SK-N-SH treated with all-trans-retinoic acid at 6 μM for 48 hours (cell line): ENCODE measurements at regions not wholly inside any gene's neighbourhood (a gene's known extent, or its start where the extent isn't known, plus 50 kb on each side); places are given as distances from the start of the nearest gene placed in this dataset.

Experiments
- BACH2 ChIP-seq: fragments of 250-450 bp; sonication (Bioruptor Pico); IDR thresholded peaks from 2 replicates; pipeline ENCODE4 v1.9.0; 2021; ENCODE audit warnings: mild to moderate bottlenecking, borderline replicate concordance
- PPARA ChIP-seq: fragments of 250-450 bp; sonication (Bioruptor Pico); IDR thresholded peaks from 2 replicates; pipeline ENCODE4 v1.5.0; 2020; ENCODE audit warnings: mild to moderate bottlenecking, borderline replicate concordance
- RARB ChIP-seq: fragments of 250-450 bp; sonication (Bioruptor Pico); IDR thresholded peaks from 2 replicates; pipeline ENCODE4 v1.8.0; 2021; ENCODE audit warnings: mild to moderate bottlenecking, moderate library complexity
- TCF4 ChIP-seq: fragments of 250-450 bp; sonication (Bioruptor Pico); IDR thresholded peaks from 2 replicates; pipeline ENCODE4 v1.8.0; 2021; ENCODE audit warnings: mild to moderate bottlenecking, moderate library complexity, borderline replicate concordance
- TOX ChIP-seq: fragments of 250-450 bp; sonication (Bioruptor Pico); IDR thresholded peaks from 2 replicates; pipeline ENCODE4 v1.8.0; 2021; ENCODE audit warnings: mild to moderate bottlenecking, moderate library complexity, borderline replicate concordance
- TF ChIP-seq, protein P1 (sequence below): fragments of 250-450 bp; sonication (Bioruptor Pico); IDR thresholded peaks from 2 replicates; pipeline ENCODE4 v1.8.0; 2021; ENCODE audit warnings: low read depth, mild to moderate bottlenecking, moderate library complexity, borderline replicate concordance
- TF ChIP-seq, protein P2 (sequence below): fragments of 250-450 bp; sonication (Bioruptor Pico); IDR thresholded peaks from 2 replicates; pipeline ENCODE4 v1.5.0; 2020; ENCODE audit warnings: mild to moderate bottlenecking, moderate library complexity
- TF ChIP-seq, protein P3 (sequence below): fragments of 250-450 bp; sonication (Bioruptor Pico); IDR thresholded peaks from 2 replicates; pipeline ENCODE4 v1.5.1; 2021; ENCODE audit warnings: mild to moderate bottlenecking, moderate library complexity
- TF ChIP-seq, protein P4 (sequence below): fragments of 250-450 bp; sonication (Bioruptor Pico); IDR thresholded peaks from 2 replicates; pipeline ENCODE4 v1.8.0; 2020; ENCODE audit warnings: mild to moderate bottlenecking, moderate library complexity, borderline replicate concordance

DNA sequence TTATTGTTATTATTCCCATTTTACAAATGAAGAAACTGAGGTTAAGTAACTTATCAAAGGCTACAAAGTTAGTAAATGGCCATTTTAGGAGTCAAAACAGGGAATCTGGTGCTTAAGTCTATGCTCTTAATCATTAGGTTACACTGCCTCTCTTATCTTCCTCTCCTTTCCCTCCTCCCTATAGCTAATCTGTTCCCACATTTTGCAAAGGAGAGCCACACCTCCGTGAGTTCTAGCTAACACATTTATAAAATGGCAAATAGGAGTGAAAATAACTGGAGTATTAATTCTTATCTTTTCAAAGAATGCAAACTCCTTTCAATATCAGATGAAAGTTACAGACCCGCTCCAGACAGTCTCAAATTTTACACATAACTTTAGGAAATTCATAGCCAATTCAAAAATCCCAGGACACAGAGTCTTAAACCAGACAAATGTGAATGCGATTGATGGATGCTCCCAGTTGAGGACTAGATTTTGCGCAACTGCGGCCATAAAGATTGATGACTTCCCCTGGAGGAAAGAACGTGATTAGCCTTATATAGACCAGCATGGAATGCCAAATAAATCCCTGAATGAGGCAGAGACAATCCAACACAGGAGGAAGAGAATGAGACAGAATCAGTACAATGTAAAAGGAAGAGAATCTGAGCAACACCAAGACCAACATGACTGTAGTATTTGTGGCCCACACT is 225.0 kb upstream of the ARID2 start:
- no peak for TF ChIP-seq PPARA (CRISPR knock-in tag)
- TF ChIP-seq, protein P1, sequence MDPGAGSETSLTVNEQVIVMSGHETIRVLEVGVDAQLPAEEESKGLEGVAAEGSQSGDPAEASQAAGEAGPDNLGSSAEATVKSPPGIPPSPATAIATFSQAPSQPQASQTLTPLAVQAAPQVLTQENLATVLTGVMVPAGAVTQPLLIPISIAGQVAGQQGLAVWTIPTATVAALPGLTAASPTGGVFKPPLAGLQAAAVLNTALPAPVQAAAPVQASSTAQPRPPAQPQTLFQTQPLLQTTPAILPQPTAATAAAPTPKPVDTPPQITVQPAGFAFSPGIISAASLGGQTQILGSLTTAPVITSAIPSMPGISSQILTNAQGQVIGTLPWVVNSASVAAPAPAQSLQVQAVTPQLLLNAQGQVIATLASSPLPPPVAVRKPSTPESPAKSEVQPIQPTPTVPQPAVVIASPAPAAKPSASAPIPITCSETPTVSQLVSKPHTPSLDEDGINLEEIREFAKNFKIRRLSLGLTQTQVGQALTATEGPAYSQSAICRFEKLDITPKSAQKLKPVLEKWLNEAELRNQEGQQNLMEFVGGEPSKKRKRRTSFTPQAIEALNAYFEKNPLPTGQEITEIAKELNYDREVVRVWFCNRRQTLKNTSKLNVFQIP (CRISPR knock-in tag): no peak
- no peak for TF ChIP-seq TOX (CRISPR knock-in tag)
- TF ChIP-seq, protein P2, sequence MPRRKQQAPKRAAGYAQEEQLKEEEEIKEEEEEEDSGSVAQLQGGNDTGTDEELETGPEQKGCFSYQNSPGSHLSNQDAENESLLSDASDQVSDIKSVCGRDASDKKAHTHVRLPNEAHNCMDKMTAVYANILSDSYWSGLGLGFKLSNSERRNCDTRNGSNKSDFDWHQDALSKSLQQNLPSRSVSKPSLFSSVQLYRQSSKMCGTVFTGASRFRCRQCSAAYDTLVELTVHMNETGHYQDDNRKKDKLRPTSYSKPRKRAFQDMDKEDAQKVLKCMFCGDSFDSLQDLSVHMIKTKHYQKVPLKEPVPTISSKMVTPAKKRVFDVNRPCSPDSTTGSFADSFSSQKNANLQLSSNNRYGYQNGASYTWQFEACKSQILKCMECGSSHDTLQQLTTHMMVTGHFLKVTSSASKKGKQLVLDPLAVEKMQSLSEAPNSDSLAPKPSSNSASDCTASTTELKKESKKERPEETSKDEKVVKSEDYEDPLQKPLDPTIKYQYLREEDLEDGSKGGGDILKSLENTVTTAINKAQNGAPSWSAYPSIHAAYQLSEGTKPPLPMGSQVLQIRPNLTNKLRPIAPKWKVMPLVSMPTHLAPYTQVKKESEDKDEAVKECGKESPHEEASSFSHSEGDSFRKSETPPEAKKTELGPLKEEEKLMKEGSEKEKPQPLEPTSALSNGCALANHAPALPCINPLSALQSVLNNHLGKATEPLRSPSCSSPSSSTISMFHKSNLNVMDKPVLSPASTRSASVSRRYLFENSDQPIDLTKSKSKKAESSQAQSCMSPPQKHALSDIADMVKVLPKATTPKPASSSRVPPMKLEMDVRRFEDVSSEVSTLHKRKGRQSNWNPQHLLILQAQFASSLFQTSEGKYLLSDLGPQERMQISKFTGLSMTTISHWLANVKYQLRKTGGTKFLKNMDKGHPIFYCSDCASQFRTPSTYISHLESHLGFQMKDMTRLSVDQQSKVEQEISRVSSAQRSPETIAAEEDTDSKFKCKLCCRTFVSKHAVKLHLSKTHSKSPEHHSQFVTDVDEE (CRISPR knock-in tag): no peak
- TF ChIP-seq, protein P3, sequence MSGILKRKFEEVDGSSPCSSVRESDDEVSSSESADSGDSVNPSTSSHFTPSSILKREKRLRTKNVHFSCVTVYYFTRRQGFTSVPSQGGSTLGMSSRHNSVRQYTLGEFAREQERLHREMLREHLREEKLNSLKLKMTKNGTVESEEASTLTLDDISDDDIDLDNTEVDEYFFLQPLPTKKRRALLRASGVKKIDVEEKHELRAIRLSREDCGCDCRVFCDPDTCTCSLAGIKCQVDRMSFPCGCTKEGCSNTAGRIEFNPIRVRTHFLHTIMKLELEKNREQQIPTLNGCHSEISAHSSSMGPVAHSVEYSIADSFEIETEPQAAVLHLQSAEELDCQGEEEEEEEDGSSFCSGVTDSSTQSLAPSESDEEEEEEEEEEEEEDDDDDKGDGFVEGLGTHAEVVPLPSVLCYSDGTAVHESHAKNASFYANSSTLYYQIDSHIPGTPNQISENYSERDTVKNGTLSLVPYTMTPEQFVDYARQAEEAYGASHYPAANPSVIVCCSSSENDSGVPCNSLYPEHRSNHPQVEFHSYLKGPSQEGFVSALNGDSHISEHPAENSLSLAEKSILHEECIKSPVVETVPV (CRISPR knock-in tag): no peak
- TF ChIP-seq RARB (CRISPR knock-in tag): no peak
- TF ChIP-seq, protein P4, sequence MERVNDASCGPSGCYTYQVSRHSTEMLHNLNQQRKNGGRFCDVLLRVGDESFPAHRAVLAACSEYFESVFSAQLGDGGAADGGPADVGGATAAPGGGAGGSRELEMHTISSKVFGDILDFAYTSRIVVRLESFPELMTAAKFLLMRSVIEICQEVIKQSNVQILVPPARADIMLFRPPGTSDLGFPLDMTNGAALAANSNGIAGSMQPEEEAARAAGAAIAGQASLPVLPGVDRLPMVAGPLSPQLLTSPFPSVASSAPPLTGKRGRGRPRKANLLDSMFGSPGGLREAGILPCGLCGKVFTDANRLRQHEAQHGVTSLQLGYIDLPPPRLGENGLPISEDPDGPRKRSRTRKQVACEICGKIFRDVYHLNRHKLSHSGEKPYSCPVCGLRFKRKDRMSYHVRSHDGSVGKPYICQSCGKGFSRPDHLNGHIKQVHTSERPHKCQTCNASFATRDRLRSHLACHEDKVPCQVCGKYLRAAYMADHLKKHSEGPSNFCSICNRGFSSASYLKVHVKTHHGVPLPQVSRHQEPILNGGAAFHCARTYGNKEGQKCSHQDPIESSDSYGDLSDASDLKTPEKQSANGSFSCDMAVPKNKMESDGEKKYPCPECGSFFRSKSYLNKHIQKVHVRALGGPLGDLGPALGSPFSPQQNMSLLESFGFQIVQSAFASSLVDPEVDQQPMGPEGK: no peak
- TF ChIP-seq BACH2 (CRISPR knock-in tag): no peak
- TF ChIP-seq TCF4 (CRISPR knock-in tag): no peak
